Peyer's patch (tissue), 4 donors: ENCODE measurements at regions not wholly inside any gene's neighbourhood (a gene's known extent, or its start where the extent isn't known, plus 50 kb on each side); places are given as distances from the start of the nearest gene placed in this dataset.

Experiments used
- DNase-seq, 3 donors: peaks; one replicate each; pipeline ENCODE4 v3.0.0-alpha.2; 2017 to 2019
- H3K27ac ChIP-seq, 4 donors: fragments of 200-600 bp; sonication (generic); one replicate each; pipeline ENCODE4 v1.5.1; 2016 to 2019
- H3K27me3 ChIP-seq, 2 donors: fragments of 200-600 bp; sonication (generic); one replicate each; pipeline ENCODE4 v1.5.1; 2019
- H3K36me3 ChIP-seq, 3 donors: fragments of 200-600 bp; sonication (generic); one replicate each; pipeline ENCODE4 v1.5.1; 2016 to 2019
- H3K4me1 ChIP-seq, 4 donors: fragments of 200-600 bp; sonication (generic); one replicate each; pipeline ENCODE4 v1.5.1; 2016 to 2019
- H3K4me3 ChIP-seq, 4 donors: fragments of 200-600 bp; sonication (generic); 1 replicate in 3 of 4; 2 replicates in 1 of 4; pipeline ENCODE4 v1.5.1; 2016 to 2019; ENCODE audit warnings: mild to moderate bottlenecking in 1 of 4
- H3K9me3 ChIP-seq, 4 donors: fragments of 200-600 bp; sonication (generic); one replicate each; pipeline ENCODE4 v1.5.1; 2016 to 2019; ENCODE audit warnings: mild to moderate bottlenecking in 1 of 4
- POLR2A ChIP-seq, 2 donors: fragments of 450-650 bp; IDR thresholded peaks; one replicate each; pipeline ENCODE4 v1.5.1; 2017; ENCODE audit warnings: antibody characterized with exemption in 2 of 2, mild to moderate bottlenecking in 2 of 2, moderate library complexity in 2 of 2
- TF ChIP-seq, protein P1 (sequence below), 6 experiments: fragments of 450-650 bp in 4 of 6; fragments of 200-600 bp in 2 of 6; sonication (generic) in 1 of 6; IDR thresholded peaks; one replicate each; pipeline ENCODE4 v1.5.1; 2017 to 2019; ENCODE audit warnings: antibody characterized with exemption in 6 of 6, mild to moderate bottlenecking in 3 of 6, moderate library complexity in 1 of 6

DNA sequence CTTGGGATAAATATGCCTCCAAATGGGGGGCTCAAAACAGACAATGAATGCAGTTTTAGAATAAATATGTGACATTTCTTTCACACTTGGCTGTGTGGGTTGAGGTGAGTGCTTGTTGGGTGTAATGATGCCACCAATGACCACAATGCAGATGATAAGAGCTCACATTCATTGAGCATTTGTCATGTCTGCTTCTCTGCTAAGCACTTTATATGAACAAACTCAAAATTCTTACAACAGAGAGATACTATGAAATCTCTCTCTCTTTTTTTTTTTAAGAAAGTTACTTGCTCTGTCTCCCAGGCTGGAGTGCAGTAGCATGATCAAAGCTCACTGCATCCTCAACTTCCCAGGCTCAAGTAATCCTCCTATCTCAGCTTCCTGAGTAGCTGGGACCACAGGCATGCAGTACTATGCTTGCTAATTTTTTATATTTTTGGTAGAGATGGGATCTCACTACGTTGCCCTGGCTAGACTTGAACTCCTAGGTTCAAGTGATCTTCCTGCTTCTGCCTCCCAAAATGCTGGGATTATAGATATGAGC, 185.4 kb downstream of the JCAD start:
- H3K27me3 ChIP-seq: no peaks in the 10 kb centered on the region
- H3K27ac ChIP-seq: no peak overlapping the region
- no peaks in the 10 kb centered on the region for H3K36me3 ChIP-seq
- H3K9me3 ChIP-seq: no peaks in the 10 kb centered on the region
- no peak for TF ChIP-seq POLR2A (IDR thresholded peaks at IDR 0.05)
- TF ChIP-seq, protein P1, sequence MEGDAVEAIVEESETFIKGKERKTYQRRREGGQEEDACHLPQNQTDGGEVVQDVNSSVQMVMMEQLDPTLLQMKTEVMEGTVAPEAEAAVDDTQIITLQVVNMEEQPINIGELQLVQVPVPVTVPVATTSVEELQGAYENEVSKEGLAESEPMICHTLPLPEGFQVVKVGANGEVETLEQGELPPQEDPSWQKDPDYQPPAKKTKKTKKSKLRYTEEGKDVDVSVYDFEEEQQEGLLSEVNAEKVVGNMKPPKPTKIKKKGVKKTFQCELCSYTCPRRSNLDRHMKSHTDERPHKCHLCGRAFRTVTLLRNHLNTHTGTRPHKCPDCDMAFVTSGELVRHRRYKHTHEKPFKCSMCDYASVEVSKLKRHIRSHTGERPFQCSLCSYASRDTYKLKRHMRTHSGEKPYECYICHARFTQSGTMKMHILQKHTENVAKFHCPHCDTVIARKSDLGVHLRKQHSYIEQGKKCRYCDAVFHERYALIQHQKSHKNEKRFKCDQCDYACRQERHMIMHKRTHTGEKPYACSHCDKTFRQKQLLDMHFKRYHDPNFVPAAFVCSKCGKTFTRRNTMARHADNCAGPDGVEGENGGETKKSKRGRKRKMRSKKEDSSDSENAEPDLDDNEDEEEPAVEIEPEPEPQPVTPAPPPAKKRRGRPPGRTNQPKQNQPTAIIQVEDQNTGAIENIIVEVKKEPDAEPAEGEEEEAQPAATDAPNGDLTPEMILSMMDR (IDR thresholded peaks at IDR 0.05): no peak
- H3K4me1 ChIP-seq: no peaks in the 10 kb centered on the region
- no peak for DNase-seq
- H3K4me3 ChIP-seq: no peak overlapping the region

DNA sequence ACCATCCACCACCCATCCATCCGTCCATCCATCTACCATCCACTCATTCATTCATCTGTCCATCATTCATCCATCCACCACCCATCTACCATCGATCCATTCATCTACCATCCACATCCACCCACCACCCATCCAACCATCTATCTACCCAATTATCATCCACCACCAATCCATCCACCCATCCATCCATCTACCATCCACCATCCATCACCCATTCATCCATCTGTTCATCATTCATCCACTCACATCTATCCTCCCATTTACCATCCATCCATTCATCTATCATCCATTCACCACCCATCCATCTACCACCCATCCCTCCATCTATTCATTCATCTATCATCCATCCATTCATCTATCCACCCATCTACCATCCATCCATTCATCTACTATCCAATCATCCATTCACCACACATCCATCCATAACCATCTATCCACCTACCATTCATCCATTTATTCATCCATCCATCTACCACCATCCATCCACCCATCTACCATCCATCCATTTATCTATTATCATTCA, 188.8 kb downstream of the JCAD start:
- Histone ChIP-seq H3K9me3 (no peaks in the 10 kb centered on the region), H3K27me3 (no peaks in the 10 kb centered on the region), H3K4me1 (no peaks in the 10 kb centered on the region), H3K4me3 (no peak overlapping the region), H3K27ac (no peak overlapping the region), H3K36me3 (no peaks in the 10 kb centered on the region)
- TF ChIP-seq, protein P1 (IDR thresholded peaks at IDR 0.05): no peak
- TF ChIP-seq POLR2A (IDR thresholded peaks at IDR 0.05): no peak
- DNase-seq: no peak

DNA sequence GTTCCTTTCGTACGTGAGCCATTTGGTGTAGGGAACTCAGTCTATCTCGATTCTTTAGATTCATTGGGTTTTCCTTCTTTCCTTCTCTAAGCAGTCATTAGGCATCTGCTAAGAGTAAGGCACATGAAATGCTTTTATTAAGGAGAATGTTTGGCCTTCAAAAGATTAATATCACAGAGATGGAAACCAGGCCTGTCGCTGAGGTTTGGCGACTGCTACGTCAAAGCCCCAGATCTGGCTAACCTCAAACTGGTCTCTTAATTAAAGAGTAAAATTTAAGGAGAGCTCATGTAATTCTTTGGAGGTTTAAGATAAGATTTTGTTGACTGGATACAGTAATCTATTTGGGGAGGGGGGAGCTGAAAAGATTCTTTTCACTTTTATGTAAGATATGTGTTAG, 189.8 kb downstream of the JCAD start:
- Histone ChIP-seq H3K4me3 (no peak overlapping the region), H3K36me3 (no peaks in the 10 kb centered on the region), H3K4me1 (no peaks in the 10 kb centered on the region), H3K27me3 (no peaks in the 10 kb centered on the region), H3K9me3 (no peaks in the 10 kb centered on the region), H3K27ac (no peak overlapping the region)
- TF ChIP-seq POLR2A (IDR thresholded peaks at IDR 0.05): no peak
- TF ChIP-seq, protein P1 (IDR thresholded peaks at IDR 0.05): no peak
- no peak for DNase-seq

DNA sequence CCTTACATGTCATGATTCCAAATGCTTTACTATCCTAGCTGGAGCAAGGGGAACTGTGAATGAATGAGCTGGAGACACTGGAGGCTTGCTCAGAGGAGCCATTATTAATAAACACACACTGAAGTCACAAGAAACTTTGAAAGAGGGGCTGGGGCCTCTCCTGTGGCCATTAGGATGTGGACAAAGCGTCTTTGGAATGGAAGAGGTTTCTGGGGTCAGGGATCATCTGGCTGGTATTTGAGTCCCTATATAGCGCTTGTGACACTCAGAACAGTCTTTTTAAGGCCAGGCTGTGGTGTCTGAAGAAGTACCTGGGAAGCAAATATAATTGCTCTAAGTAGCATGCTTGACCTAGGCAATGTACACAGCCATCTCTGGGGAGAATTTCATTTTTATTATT, 193.0 kb downstream of the JCAD start:
- H3K36me3 ChIP-seq: no peaks in the 10 kb centered on the region
- H3K27ac ChIP-seq: no peak overlapping the region
- H3K4me1 ChIP-seq: no peaks in the 10 kb centered on the region
- H3K4me3 ChIP-seq: no peak overlapping the region
- DNase-seq: no peak
- H3K9me3 ChIP-seq: no peaks in the 10 kb centered on the region
- no peaks in the 10 kb centered on the region for H3K27me3 ChIP-seq
- TF ChIP-seq POLR2A (IDR thresholded peaks at IDR 0.05): no peak

DNA sequence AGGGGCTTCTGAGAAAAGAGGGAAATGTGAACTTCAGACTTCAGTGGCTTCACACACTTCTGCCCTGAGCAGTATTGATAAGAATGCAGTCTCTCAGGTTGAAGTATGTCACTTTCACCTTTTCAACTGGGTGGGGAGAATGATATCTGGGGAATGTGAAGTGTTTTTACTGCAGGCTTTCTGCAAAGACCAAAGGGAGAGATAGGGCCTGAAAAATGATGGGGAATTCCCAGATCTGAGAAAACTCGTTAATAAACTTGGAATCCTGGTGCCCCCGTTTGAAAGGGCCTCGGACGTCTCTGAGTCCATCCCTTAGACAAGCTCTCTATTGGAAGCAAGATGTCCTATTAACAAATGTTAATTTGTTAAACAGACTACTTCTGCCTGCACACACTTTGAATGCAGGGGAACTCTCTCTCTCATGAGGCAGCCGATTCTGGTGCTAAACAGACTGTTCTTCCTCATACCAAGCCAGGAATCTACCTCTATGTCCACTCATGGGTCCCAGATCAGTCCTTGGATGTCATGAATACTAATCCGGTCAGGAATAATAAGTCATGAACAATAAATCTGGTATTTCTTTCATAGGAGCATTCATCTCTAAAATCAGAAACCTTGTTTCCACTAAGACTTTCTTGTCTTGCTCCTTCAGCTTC, 193.6 kb downstream of the JCAD start:
- no peak overlapping the region for H3K27ac ChIP-seq
- no peak for DNase-seq

More for the DNA sequence above, 193.6 kb downstream of the JCAD start:
- TF ChIP-seq, protein P1 (IDR thresholded peaks at IDR 0.05): no peak
- TF ChIP-seq POLR2A (IDR thresholded peaks at IDR 0.05): no peak
- Histone ChIP-seq H3K36me3 (no peaks in the 10 kb centered on the region), H3K27me3 (no peaks in the 10 kb centered on the region), H3K4me3 (no peak overlapping the region), H3K9me3 (no peaks in the 10 kb centered on the region), H3K4me1 (no peaks in the 10 kb centered on the region)
